ENCODE measurements at regions not wholly inside any gene's neighbourhood (a gene's known extent, or its start where the extent isn't known, plus 50 kb on each side); places are given as distances from the start of the nearest gene placed in this dataset.

DNA sequence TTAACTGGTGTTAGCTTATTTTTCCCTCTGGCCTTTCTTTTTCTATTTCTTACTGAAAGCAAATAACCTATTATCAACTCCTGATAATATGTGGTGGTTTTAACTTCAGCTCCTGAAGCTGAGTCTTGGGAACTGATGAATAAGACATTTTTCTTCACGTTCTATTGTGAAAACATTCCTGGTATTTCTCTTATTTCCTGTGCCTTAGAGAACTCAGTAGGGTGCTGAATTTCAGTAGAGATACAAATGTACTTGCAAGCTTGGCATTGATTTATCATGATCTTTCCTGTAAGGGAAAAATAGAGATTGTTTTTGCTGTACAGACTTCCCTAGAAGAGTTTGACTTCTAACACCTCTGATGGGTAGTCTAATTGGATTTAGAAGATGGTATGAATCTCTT lies 52.8 kb upstream of the DCC start:
- Histone ChIP-seq H3K9me3 (replicated peaks; ENCODE audit: low read length) (no peaks in the 10 kb centered on the region), H3K36me3 (ENCODE audit: insufficient read depth, low read length) (no peaks in the 10 kb centered on the region)

DNA sequence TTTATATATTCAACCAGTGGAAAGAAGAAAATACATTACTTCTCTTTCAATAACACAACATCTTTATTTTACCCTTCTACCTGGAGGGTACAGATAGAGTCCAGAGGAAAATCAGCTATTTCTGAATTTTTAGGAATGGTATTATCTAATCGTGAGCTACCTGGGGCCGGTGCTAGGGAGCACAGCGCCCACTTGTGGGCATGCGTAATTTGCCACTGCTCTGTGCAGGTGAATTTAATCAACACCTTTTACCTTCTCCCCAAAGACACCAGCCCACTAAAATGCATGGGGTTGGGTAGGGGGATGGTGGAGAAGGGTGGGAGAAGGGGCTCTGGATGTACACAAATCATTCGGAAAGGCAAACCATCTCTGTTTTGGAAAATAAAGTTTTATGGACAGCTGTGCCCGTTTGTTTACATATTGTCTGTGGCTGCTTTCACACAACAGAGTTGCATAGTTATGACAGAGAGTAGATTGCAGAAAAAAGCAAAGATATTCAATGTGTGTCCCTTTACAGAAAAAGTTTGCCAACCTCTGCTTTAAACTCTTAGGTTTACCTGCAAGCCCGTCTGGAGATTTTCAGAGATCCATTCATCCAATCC lies 51.5 kb upstream of the DCC start:
- Histone ChIP-seq H3K9ac (ENCODE audit: low read depth, low read length) (no peak overlapping the region), H3K27me3 (ENCODE audit: control insufficient read depth, insufficient read depth, low read length) (no peaks in the 10 kb centered on the region), H3K36me3 (ENCODE audit: insufficient read depth, low read length) (no peaks in the 10 kb centered on the region), H3K9me3 (replicated peaks; ENCODE audit: low read length) (no peaks in the 10 kb centered on the region), H3K4me2 (ENCODE audit: low read length) (no peak overlapping the region), H3K4me1 (ENCODE audit: control insufficient read depth, insufficient read depth, low read length) (no peaks in the 10 kb centered on the region), H3K4me3 (ENCODE audit: low read length) (no peak overlapping the region)

More for the DNA sequence above, 52.8 kb upstream of the DCC start:
- no peak overlapping the region for H3K9ac ChIP-seq (ENCODE audit: low read depth, low read length)
- no peak overlapping the region for H3K4me2 ChIP-seq (ENCODE audit: low read length)
- no peak overlapping the region for H3K4me3 ChIP-seq (ENCODE audit: low read length)
- no peaks in the 10 kb centered on the region for H3K27me3 ChIP-seq (ENCODE audit: control insufficient read depth, insufficient read depth, low read length)
- no peaks in the 10 kb centered on the region for H3K4me1 ChIP-seq (ENCODE audit: control insufficient read depth, insufficient read depth, low read length)

DNA sequence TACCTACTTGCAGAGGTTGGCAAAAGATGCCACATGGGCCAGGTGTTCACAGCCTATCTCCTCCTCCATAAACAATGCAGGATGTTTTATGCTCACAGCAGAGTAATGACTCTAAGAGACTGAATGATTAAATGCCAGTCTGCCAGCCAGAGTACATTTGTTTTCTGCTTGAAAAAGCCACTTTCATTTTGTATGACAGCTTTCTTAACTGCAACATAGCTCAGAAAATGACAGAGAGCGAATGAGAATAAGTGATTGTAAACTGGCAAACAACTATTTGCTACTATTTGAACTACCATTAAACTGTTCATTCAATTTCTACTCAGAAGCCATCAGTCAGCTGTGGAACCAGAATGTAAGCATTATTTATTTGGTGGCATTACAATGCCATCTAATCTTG lies 50.6 kb upstream of the DCC start:
- Histone ChIP-seq H3K4me3 (ENCODE audit: low read length) (no peak overlapping the region), H3K9ac (ENCODE audit: low read depth, low read length) (no peak overlapping the region), H3K27me3 (ENCODE audit: control insufficient read depth, insufficient read depth, low read length) (no peaks in the 10 kb centered on the region), H3K9me3 (replicated peaks; ENCODE audit: low read length) (no peaks in the 10 kb centered on the region), H3K4me2 (ENCODE audit: low read length) (no peak overlapping the region), H3K36me3 (ENCODE audit: insufficient read depth, low read length) (no peaks in the 10 kb centered on the region), H3K4me1 (ENCODE audit: control insufficient read depth, insufficient read depth, low read length) (no peaks in the 10 kb centered on the region)

Small RNAs in the stretch of these regions (small RNA-seq; reads per million reads assigned to genes)
- 0.42 reads per million for gene RNU1-46P
